ENCODE measurements at regions not wholly inside any gene's neighbourhood (a gene's known extent, or its start where the extent isn't known, plus 50 kb on each side); places are given as distances from the start of the nearest gene placed in this dataset.

DNA sequence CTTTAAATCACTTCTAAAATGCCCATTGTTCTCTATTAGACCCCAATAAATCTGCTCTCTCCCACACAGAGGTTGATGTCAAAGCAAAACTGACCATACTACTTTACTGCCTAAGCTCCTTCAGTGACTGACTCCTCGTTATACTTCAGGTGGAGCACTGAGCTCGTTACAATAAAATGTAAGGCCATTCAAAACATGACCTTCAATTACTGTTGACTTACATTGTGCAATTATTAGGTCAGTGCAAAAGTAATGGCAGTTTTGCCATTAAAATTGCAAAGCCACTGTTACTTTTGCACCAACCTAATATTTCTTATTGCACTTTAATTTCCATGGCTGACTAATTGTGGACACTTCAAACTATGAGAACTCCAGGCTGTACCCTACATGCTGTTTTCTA lies 314.9 kb downstream of the MZT1 start:
- TF ChIP-seq, protein P1, sequence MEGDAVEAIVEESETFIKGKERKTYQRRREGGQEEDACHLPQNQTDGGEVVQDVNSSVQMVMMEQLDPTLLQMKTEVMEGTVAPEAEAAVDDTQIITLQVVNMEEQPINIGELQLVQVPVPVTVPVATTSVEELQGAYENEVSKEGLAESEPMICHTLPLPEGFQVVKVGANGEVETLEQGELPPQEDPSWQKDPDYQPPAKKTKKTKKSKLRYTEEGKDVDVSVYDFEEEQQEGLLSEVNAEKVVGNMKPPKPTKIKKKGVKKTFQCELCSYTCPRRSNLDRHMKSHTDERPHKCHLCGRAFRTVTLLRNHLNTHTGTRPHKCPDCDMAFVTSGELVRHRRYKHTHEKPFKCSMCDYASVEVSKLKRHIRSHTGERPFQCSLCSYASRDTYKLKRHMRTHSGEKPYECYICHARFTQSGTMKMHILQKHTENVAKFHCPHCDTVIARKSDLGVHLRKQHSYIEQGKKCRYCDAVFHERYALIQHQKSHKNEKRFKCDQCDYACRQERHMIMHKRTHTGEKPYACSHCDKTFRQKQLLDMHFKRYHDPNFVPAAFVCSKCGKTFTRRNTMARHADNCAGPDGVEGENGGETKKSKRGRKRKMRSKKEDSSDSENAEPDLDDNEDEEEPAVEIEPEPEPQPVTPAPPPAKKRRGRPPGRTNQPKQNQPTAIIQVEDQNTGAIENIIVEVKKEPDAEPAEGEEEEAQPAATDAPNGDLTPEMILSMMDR (IDR thresholded peaks at IDR 0.05), result no peak
- TF ChIP-seq POLR2A (IDR thresholded peaks at IDR 0.05), result no peak
- no peak for ATAC-seq
- Histone ChIP-seq H3K36me3 (no peaks in the 10 kb centered on the region), H3K27ac (no peak overlapping the region), H3K27me3 (no peaks in the 10 kb centered on the region), H3K4me1 (no peaks in the 10 kb centered on the region), H3K9me3 (no peaks in the 10 kb centered on the region), H3K4me3 (no peak overlapping the region)
- no peak for DNase-seq
- 68 to 88% (median 76%) methylated on average over 2 of the region's 2 CpGs for WGBS, 4 donors
- intact Hi-C loops (cut with DNase I), result no loop called here

DNA sequence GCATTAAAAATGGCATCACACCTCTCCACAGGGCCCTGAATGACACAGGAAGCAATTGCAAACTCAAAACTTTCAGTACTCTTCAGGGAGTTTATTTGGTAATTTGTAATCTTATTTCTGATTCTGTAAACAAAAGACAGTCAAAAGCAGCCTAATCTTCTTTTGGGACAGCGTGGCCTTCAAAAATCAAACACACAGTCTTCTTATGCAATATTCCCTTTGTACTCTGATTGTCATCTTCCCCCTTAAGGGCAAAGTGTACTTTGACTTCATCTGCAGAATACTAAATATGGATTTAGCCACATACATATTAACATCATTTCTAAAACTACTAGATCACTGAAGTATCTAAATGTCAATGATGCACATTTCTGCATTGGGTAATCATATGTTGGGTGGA lies 322.0 kb downstream of the MZT1 start:
- Histone ChIP-seq H3K27ac (no peak overlapping the region), H3K9me3 (no peaks in the 10 kb centered on the region), H3K36me3 (no peaks in the 10 kb centered on the region), H3K4me1 (no peaks in the 10 kb centered on the region), H3K4me3 (no peak overlapping the region), H3K27me3 (no peaks in the 10 kb centered on the region)
- TF ChIP-seq, protein P1 (IDR thresholded peaks at IDR 0.05), result no peak
- TF ChIP-seq POLR2A (IDR thresholded peaks at IDR 0.05), result no peak
- ATAC-seq (no peak), DNase-seq (no peak)
- intact Hi-C loops (cut with DNase I), result no loop called here
- WGBS, 4 donors, result 77 to 84% (median 80%) methylated on average over 1 of the region's 1 CpG

DNA sequence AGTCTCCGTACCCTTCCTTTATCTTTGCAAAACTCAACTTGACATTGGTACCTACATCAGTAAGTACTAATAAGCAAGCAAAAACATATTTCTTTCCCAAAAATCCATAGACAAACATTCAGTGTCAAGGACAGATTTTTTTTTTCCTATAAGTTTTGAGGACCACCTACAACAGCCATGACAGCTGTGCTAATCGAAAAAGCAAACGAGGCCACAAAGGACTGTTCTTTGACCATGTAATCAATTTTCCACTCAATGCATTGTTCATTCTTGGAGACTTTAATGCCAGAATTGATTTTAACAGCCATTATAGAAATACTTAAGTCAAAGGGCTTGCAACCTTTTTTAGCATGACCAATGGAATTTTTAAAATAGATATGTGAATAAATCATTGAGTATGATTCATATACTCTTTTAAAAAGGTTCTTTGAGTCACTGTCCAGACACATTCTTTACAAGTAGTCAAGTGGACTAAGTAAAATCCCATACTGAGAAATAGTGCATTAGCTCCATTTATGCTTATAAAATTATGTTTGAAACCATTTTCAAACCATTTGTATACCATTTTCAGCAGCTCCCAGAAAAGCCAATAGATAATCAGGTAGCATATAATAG lies 323.9 kb downstream of the MZT1 start:
- no peak overlapping the region for H3K27ac ChIP-seq
- intact Hi-C loops (cut with DNase I), result no loop called here
- 84 to 90% (median 87%) methylated on average over 3 of the region's 3 CpGs for WGBS, 4 donors
- H3K36me3 ChIP-seq, result no peaks in the 10 kb centered on the region
- H3K4me1 ChIP-seq, result no peaks in the 10 kb centered on the region
- no peak overlapping the region for H3K4me3 ChIP-seq
- DNase-seq (no peak), ATAC-seq (no peak)
- no peaks in the 10 kb centered on the region for H3K27me3 ChIP-seq
- TF ChIP-seq, protein P1 (IDR thresholded peaks at IDR 0.05), result no peak
- TF ChIP-seq POLR2A (IDR thresholded peaks at IDR 0.05), result no peak
- H3K9me3 ChIP-seq, result no peaks in the 10 kb centered on the region

DNA sequence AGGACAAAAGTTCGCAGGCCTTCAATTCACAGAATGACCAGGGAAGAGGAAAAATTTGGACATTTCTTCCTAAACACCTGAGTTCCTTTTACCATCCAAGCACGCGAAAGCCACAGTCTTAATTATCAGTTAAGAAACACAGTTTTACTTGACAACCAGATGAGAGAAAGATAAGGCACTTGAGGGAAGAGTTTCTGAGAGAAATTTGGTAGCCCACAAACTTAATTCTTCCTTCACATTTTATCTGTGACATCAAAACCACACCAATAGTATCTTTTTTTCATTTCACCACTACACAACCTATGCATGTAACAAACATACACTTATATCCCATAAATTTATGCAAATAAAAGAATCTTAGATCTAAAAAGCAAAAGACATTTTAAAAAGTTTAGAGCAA lies 326.6 kb downstream of the MZT1 start:
- 85 to 92% (median 89%) methylated on average over 3 of the region's 3 CpGs for WGBS, 4 donors
- TF ChIP-seq, protein P1 (IDR thresholded peaks at IDR 0.05), result no peak
- TF ChIP-seq POLR2A (IDR thresholded peaks at IDR 0.05), result no peak
- no peak overlapping the region for H3K27ac ChIP-seq
- ATAC-seq (no peak), DNase-seq (no peak)
- no peaks in the 10 kb centered on the region for H3K4me1 ChIP-seq
- no peaks in the 10 kb centered on the region for H3K36me3 ChIP-seq
- no peak overlapping the region for H3K4me3 ChIP-seq
- H3K9me3 ChIP-seq, result no peaks in the 10 kb centered on the region
- intact Hi-C loops (cut with DNase I), result no loop called here
- H3K27me3 ChIP-seq, result no peaks in the 10 kb centered on the region

All from heart left ventricle (tissue), 16 donors.